Upper lobe of left lung (tissue), 6 donors: ENCODE measurements at regions not wholly inside any gene's neighbourhood (a gene's known extent, or its start where the extent isn't known, plus 50 kb on each side); places are given as distances from the start of the nearest gene placed in this dataset.

ENCODE experiments used
- ATAC-seq, 2 donors: fragments of 200-7000 bp; cut with Tn5 transposase; one replicate each; pipeline ENCODE4 v1.9.1; 2022; ENCODE audit warnings: mild to moderate bottlenecking in 2 of 2, moderate library complexity in 2 of 2; ENCODE audit not compliant: low FRiP score in 2 of 2
- DNase-seq, 2 donors: peaks; one replicate each; pipeline ENCODE4 v3.0.0-alpha.2; 2019 to 2020
- H3K27ac ChIP-seq, 4 donors: fragments of 200-600 bp; sonication (generic); one replicate each; pipeline ENCODE4 v1.5.1; 2016 to 2019
- H3K27me3 ChIP-seq, 4 donors: fragments of 200-600 bp; sonication (generic); one replicate each; pipeline ENCODE4 v1.5.1; 2017 to 2019
- H3K36me3 ChIP-seq, 4 donors: fragments of 200-600 bp; sonication (generic); one replicate each; pipeline ENCODE4 v1.5.1; 2016 to 2019
- H3K4me1 ChIP-seq, 4 donors: fragments of 200-600 bp; sonication (generic); one replicate each; pipeline ENCODE4 v1.5.1; 2018 to 2019
- H3K4me3 ChIP-seq, 4 donors: fragments of 200-600 bp; sonication (generic); one replicate each; pipeline ENCODE4 v1.5.1; 2017 to 2019; ENCODE audit warnings: mild to moderate bottlenecking in 2 of 4, moderate library complexity in 1 of 4
- H3K9me3 ChIP-seq, 4 donors: fragments of 200-600 bp; sonication (generic); one replicate each; pipeline ENCODE4 v1.5.1; 2018 to 2019
- EP300 ChIP-seq, 4 donors: sonication (generic); formaldehyde crosslinking; IDR thresholded peaks; one replicate each; pipeline ENCODE4 v1.5.1; 2017; ENCODE audit warnings: antibody characterized with exemption in 4 of 4, control low read depth in 2 of 4
- POLR2A ChIP-seq, 4 donors: fragments of 450-650 bp; IDR thresholded peaks; one replicate each; pipeline ENCODE4 v1.5.1; 2016 to 2017; ENCODE audit warnings: antibody characterized with exemption in 4 of 4, mild to moderate bottlenecking in 2 of 4
- POLR2AphosphoS5 ChIP-seq, 2 donors: sonication (generic); formaldehyde crosslinking; IDR thresholded peaks; one replicate each; pipeline ENCODE4 v1.5.1; 2017; ENCODE audit warnings: antibody characterized with exemption in 2 of 2
- WGBS, 2 donors: methylation state at CpG; one replicate each; pipeline ENCODE4 v1.1.5; 2017 to 2018; 5-methylcytosine and 5-hydroxymethylcytosine counted together
- TF ChIP-seq, protein P1 (sequence below), 6 experiments: fragments of 450-650 bp in 4 of 6; fragments of 200-600 bp in 2 of 6; sonication (generic) in 2 of 6; IDR thresholded peaks; one replicate each; pipeline ENCODE4 v1.5.1; 2016 to 2019; ENCODE audit warnings: antibody characterized with exemption in 6 of 6
- donor health status: DM: no; HTN: no; CAD: no; lungs with moderate emphysema.
- donor health status: DM: no; HTN: yes; CAD: no; lungs with severe emphysema.

DNA sequence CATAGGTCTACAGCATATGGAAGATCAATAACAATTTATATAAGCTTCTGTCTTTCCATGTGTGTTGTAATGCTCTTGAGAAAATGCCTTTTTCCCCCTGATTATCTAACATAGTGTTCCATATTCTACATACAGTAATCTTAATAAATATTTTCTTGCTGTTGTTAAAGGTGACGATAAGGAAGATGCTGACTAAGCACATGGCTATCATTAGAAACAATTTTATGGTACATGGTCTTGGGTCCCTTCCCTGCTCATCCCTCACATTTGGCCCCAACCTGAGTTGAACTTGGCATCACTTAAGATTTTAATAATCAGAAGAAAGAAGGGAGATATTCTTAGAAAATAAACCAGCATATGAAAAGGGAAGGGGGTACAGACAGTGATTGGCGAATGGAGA is 382.1 kb upstream of the CDH20 start:
- Histone ChIP-seq H3K27ac (no peak overlapping the region), H3K4me3 (no peak overlapping the region), H3K9me3 (no peaks in the 10 kb centered on the region), H3K27me3 (no peaks in the 10 kb centered on the region), H3K4me1 (no peaks in the 10 kb centered on the region), H3K36me3 (no peaks in the 10 kb centered on the region)
- ATAC-seq (no peak), DNase-seq (no peak)
- TF ChIP-seq, protein P1, sequence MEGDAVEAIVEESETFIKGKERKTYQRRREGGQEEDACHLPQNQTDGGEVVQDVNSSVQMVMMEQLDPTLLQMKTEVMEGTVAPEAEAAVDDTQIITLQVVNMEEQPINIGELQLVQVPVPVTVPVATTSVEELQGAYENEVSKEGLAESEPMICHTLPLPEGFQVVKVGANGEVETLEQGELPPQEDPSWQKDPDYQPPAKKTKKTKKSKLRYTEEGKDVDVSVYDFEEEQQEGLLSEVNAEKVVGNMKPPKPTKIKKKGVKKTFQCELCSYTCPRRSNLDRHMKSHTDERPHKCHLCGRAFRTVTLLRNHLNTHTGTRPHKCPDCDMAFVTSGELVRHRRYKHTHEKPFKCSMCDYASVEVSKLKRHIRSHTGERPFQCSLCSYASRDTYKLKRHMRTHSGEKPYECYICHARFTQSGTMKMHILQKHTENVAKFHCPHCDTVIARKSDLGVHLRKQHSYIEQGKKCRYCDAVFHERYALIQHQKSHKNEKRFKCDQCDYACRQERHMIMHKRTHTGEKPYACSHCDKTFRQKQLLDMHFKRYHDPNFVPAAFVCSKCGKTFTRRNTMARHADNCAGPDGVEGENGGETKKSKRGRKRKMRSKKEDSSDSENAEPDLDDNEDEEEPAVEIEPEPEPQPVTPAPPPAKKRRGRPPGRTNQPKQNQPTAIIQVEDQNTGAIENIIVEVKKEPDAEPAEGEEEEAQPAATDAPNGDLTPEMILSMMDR (IDR thresholded peaks at IDR 0.05) = no peak
- no peak for TF ChIP-seq POLR2AphosphoS5 (IDR thresholded peaks at IDR 0.05)
- no peak for TF ChIP-seq POLR2A (IDR thresholded peaks at IDR 0.05)
- TF ChIP-seq EP300 (IDR thresholded peaks at IDR 0.05) = no peak
- 91 to 92% methylated on average over 2 of the region's 2 CpGs for WGBS, 2 donors

DNA sequence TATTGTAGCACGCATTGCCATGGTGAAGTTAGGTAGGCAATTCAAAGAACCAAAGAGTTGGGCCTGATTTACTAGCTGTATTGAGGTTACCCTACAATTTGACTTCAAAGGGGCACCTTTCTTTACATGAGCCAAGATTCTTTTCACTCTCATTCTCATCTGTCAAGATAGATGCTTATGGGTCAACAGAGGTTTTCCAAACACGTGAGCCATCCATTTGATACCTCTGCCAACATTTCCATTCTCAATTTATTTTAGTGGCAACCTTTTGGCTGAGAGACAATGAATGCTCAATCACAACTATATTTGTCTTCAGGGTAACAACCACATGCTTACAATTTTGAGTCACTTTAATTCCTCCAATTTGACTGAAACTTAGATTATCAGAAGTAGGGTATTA is 370.6 kb upstream of the CDH20 start:
- Histone ChIP-seq H3K36me3 (no peaks in the 10 kb centered on the region), H3K9me3 (no peaks in the 10 kb centered on the region), H3K27ac (no peak overlapping the region), H3K27me3 (no peaks in the 10 kb centered on the region), H3K4me3 (no peak overlapping the region), H3K4me1 (no peaks in the 10 kb centered on the region)
- DNase-seq (no peak), ATAC-seq (no peak)
- WGBS, 2 donors = 69 to 71% methylated on average over 2 of the region's 2 CpGs
- no peak for TF ChIP-seq EP300 (IDR thresholded peaks at IDR 0.05)
- TF ChIP-seq POLR2AphosphoS5 (IDR thresholded peaks at IDR 0.05) = no peak
- TF ChIP-seq POLR2A (IDR thresholded peaks at IDR 0.05) = no peak

DNA sequence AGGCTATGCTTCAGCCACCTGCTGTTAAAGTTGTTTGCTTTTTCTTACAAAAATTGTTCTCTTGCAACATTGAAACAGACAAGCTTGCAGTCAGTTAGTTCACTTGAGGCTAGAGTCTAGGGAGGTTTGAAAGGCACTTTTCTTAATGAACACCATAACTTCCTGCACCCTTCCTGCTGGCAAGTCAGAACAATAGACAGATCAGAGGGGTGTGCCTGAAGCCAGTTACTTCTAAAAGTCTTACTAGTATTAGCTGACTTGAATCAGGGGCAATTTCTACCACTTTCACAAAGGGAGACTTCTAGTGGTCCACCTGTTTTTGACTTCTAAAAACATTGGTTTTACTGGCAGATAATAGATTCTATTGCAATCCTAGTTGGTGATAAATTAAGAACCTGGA is 367.4 kb upstream of the CDH20 start:
- no peak for DNase-seq

DNA sequence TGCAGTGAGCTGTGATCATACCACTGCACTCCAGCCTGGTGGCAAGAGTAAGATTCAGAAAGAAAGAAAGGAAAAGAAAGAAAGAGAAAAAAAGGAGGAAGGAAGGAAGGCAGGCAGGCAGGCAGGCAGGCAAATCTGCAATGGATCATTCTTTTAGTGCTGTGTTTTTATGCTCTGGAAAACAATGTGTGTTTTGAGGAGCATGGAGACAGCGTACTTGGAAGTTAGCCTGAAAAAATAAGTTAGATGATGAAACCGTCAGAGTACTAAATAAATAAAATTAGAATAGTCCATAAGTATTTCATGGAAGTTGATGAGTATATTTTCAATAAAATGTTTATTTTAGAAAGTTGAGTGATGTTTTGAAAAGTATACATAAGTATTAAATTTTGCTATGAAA is 366.4 kb upstream of the CDH20 start:
- no peak for ATAC-seq
- WGBS, 2 donors = 64 to 72% methylated on average over 2 of the region's 2 CpGs
- Histone ChIP-seq H3K4me3 (no peak overlapping the region), H3K4me1 (no peaks in the 10 kb centered on the region), H3K27ac (no peak overlapping the region), H3K27me3 (no peaks in the 10 kb centered on the region), H3K36me3 (no peaks in the 10 kb centered on the region), H3K9me3 (no peaks in the 10 kb centered on the region)
- DNase-seq = no peak
- no peak for TF ChIP-seq POLR2AphosphoS5 (IDR thresholded peaks at IDR 0.05)
- no peak for TF ChIP-seq POLR2A (IDR thresholded peaks at IDR 0.05)
- TF ChIP-seq, protein P1 (IDR thresholded peaks at IDR 0.05) = no peak
- no peak for TF ChIP-seq EP300 (IDR thresholded peaks at IDR 0.05)

More for the DNA sequence above, 367.4 kb upstream of the CDH20 start:
- H3K27ac ChIP-seq = no peak overlapping the region
- H3K9me3 ChIP-seq = no peaks in the 10 kb centered on the region
- TF ChIP-seq POLR2A (IDR thresholded peaks at IDR 0.05) = no peak
- TF ChIP-seq POLR2AphosphoS5 (IDR thresholded peaks at IDR 0.05) = no peak
- no peak for TF ChIP-seq EP300 (IDR thresholded peaks at IDR 0.05)
- TF ChIP-seq, protein P1 (IDR thresholded peaks at IDR 0.05) = no peak
- H3K27me3 ChIP-seq = no peaks in the 10 kb centered on the region
- H3K4me1 ChIP-seq = no peaks in the 10 kb centered on the region
- no peaks in the 10 kb centered on the region for H3K36me3 ChIP-seq
- no peak for ATAC-seq
- H3K4me3 ChIP-seq = no peak overlapping the region

DNA sequence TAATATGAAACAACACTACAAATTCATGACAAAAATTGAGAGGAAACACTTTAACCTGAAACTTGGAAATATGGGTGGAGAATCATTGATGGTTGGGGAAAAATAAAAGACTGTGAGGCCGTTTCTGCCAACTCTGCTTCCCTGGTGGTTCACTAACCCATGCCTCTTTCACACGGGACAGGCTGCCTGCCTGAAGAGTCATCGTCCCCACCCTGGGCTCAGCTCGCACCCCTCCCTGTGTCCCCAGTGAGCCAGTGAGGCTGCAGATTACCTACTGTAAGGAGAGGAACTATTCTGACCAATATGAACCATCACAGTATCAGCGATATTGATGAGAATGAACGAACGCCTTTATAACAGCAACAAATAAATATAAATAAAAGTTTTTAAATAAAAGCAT is 357.8 kb upstream of the CDH20 start:
- H3K9me3 ChIP-seq = no peaks in the 10 kb centered on the region
- TF ChIP-seq EP300 (IDR thresholded peaks at IDR 0.05) (no peak), POLR2AphosphoS5 (IDR thresholded peaks at IDR 0.05) (no peak), POLR2A (IDR thresholded peaks at IDR 0.05) (no peak)
- TF ChIP-seq, protein P1 (IDR thresholded peaks at IDR 0.05) = no peak
- no peaks in the 10 kb centered on the region for H3K36me3 ChIP-seq
- no peak overlapping the region for H3K27ac ChIP-seq
- no peak overlapping the region for H3K4me3 ChIP-seq
- H3K27me3 ChIP-seq = no peaks in the 10 kb centered on the region
- WGBS, 2 donors = 82 to 86% methylated on average over 7 of the region's 7 CpGs
- DNase-seq (no peak), ATAC-seq (no peak)
- no peaks in the 10 kb centered on the region for H3K4me1 ChIP-seq
